ENCODE measurements at regions not wholly inside any gene's neighbourhood (a gene's known extent, or its start where the extent isn't known, plus 50 kb on each side); places are given as distances from the start of the nearest gene placed in this dataset.

GRCh38 chr16:9541723-9542122 lies 450.3 kb downstream of the HAPSTR1 start (continued):
- no peak for TF ChIP-seq MITF (IDR thresholded peaks at IDR 0.05)
- no peak for TF ChIP-seq CREB3L1 (IDR thresholded peaks at IDR 0.05; ENCODE audit: borderline replicate concordance, low read depth)
- TF ChIP-seq ZBTB12 (CRISPR knock-in tag; IDR thresholded peaks at IDR 0.05), result no peak
- no peak for TF ChIP-seq NFIC (IDR thresholded peaks at IDR 0.05)

GRCh38 chr16:9542165-9542755 lies 450.8 kb downstream of the HAPSTR1 start:
- FAIRE-seq, result no peak
- in situ Hi-C loops (cut with MboI) (no loop called here), intact Hi-C loops (cut with micrococcal nuclease) (no loop called here)
- Histone ChIP-seq H3K36me3 (ENCODE audit: control insufficient read depth, insufficient read depth, low read length) (no peaks in the 10 kb centered on the region), H3K9me3 (replicated peaks; ENCODE audit: control insufficient read depth, insufficient read depth, low read depth, low read length) (no peaks in the 10 kb centered on the region), H2AFZ (ENCODE audit: low read depth, low read length) (no peak overlapping the region), H3K9ac (ENCODE audit: insufficient read depth in 1 of 2, low read depth in 2 of 2, low read length in 2 of 2) (no peak overlapping the region), H3K4me1 (replicated peaks in 1 of 2; ENCODE audit: control insufficient read depth in 2 of 2, insufficient read depth in 2 of 2, low read length in 2 of 2) (no peaks in the 10 kb centered on the region), H3K27ac (ENCODE audit: extremely low read depth, low read depth, low read length) (no peak overlapping the region), H3K79me2 (ENCODE audit: control insufficient read depth, insufficient read depth, low read length) (no peaks in the 10 kb centered on the region), H3K4me3 (no peak overlapping the region), H3K27me3 (ENCODE audit: control insufficient read depth in 2 of 2, insufficient read depth in 2 of 2, low read length in 2 of 2) (peaks cover 2 to 12% of the 10 kb centered on the region in 2 experiments; a peak in 2 of 5 replicates), H3K4me2 (ENCODE audit: insufficient read depth, low read length) (no peak overlapping the region), H4K20me1 (replicated peaks; ENCODE audit: control insufficient read depth, insufficient read depth, low read length) (no peaks in the 10 kb centered on the region), H3K9me1 (ENCODE audit: control insufficient read depth, insufficient read depth, low read length) (no peaks in the 10 kb centered on the region)
- no TSS peak for BruUV-seq (replicated peaks)
- no peak for DNase-seq (ENCODE audit: extremely low read depth in 1 of 4, low spot score in 3 of 4)
- POLR2A ChIA-PET, result no interaction called here
- WGBS (ENCODE audit: insufficient coverage, low coverage, missing lambda C conversion rate), result under 1% methylated on average over 8 of the region's 8 CpGs
- CTCF ChIA-PET (ENCODE audit: low intra/inter-chr PET ratio), result no interaction called here
- TF ChIP-seq, protein P1, sequence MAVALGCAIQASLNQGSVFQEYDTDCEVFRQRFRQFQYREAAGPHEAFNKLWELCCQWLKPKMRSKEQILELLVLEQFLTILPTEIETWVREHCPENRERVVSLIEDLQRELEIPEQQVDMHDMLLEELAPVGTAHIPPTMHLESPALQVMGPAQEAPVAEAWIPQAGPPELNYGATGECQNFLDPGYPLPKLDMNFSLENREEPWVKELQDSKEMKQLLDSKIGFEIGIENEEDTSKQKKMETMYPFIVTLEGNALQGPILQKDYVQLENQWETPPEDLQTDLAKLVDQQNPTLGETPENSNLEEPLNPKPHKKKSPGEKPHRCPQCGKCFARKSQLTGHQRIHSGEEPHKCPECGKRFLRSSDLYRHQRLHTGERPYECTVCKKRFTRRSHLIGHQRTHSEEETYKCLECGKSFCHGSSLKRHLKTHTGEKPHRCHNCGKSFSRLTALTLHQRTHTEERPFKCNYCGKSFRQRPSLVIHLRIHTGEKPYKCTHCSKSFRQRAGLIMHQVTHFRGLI (CRISPR knock-in tag; IDR thresholded peaks at IDR 0.05), result no peak
- TF ChIP-seq ZNF12 (CRISPR knock-in tag; IDR thresholded peaks at IDR 0.05) (no peak), LCOR (CRISPR knock-in tag; IDR thresholded peaks at IDR 0.05) (no peak)
- ATAC-seq, result no peak
